PC-9 (cell line): ENCODE measurements at regions not wholly inside any gene's neighbourhood (a gene's known extent, or its start where the extent isn't known, plus 50 kb on each side); places are given as distances from the start of the nearest gene placed in this dataset.

ENCODE experiments used
- BruUV-seq: library from RNA; stranded (reverse); fragments of 400-500 nt; replicated peaks from 2 replicates; lab custom pipeline; 2021; lab: Mats Ljungman, UMichigan
- CTCF ChIA-PET: fragments of 300-600 bp; sonication (Branson Sonifier 250); formaldehyde crosslinking; loops from one replicate; lab custom pipeline; 2022; ENCODE audit warnings: antibody characterized with exemption; lab: Charles Lee
- POLR2A ChIA-PET: fragments of 300-600 bp; sonication (Branson Sonifier 250); formaldehyde crosslinking; loops from one replicate; lab custom pipeline; 2022; ENCODE audit warnings: antibody characterized with exemption; ENCODE audit not compliant: unreplicated experiment; lab: Charles Lee
- DNase-seq, 2 experiments: peaks; one replicate each; pipeline versions ENCODE4 v3.0.0 to v3.0.0-alpha.2; 2015 to 2022; ENCODE audit warnings: mixed read lengths in 1 of 2
- H2AFZ ChIP-seq: fragments of 200-600 bp; sonication (generic); 2 replicates; pipeline ENCODE4 v1.8.1; 2017; ENCODE audit warnings: antibody characterized with exemption
- H3F3A ChIP-seq: fragments of 200-600 bp; sonication (generic); 2 replicates; pipeline ENCODE4 v1.8.1; 2017; ENCODE audit warnings: antibody characterized with exemption, mild to moderate bottlenecking, low read depth; ENCODE audit not compliant: insufficient read depth
- H3K27ac ChIP-seq: fragments of 200-600 bp; sonication (generic); 2 replicates; pipeline ENCODE4 v1.6.1; 2016; ENCODE audit warnings: mixed run types
- H3K27me3 ChIP-seq: fragments of 200-600 bp; sonication (generic); 2 replicates; pipeline ENCODE4 v1.6.1; 2016; ENCODE audit warnings: low read depth, mixed run types; ENCODE audit not compliant: insufficient read depth
- H3K36me3 ChIP-seq: fragments of 200-600 bp; sonication (generic); 2 replicates; pipeline ENCODE4 v1.6.1; 2016; ENCODE audit warnings: low read depth, mixed run types
- H3K4me1 ChIP-seq: fragments of 200-600 bp; sonication (generic); replicated peaks from 2 replicates; pipeline ENCODE4 v1.6.1; 2016; ENCODE audit warnings: mixed run types; ENCODE audit not compliant: insufficient read depth
- H3K4me2 ChIP-seq: fragments of 200-600 bp; sonication (generic); 2 replicates; pipeline ENCODE4 v1.6.1; 2017; ENCODE audit warnings: mixed run types
- H3K4me3 ChIP-seq: fragments of 200-600 bp; sonication (generic); 2 replicates; pipeline ENCODE4 v1.6.1; 2016; ENCODE audit warnings: mixed run types
- H3K79me2 ChIP-seq: fragments of 200-600 bp; sonication (generic); 2 replicates; pipeline ENCODE4 v1.6.1; 2017; ENCODE audit warnings: low read depth, mixed run types
- H3K9me2 ChIP-seq: fragments of 200-600 bp; sonication (generic); 2 replicates; pipeline ENCODE4 v1.8.1; 2017; ENCODE audit warnings: mild to moderate bottlenecking; ENCODE audit not compliant: insufficient read depth
- H3K9me3 ChIP-seq: fragments of 200-600 bp; sonication (generic); 2 replicates; pipeline ENCODE4 v1.8.1; 2016; ENCODE audit warnings: low read depth; ENCODE audit not compliant: insufficient read depth
- H4K20me1 ChIP-seq: fragments of 200-600 bp; sonication (generic); 2 replicates; pipeline ENCODE4 v1.8.1; 2017; ENCODE audit not compliant: insufficient read depth
- CTCF ChIP-seq: fragments of 200-600 bp; sonication (generic); conservative IDR thresholded peaks from 2 replicates; pipeline ENCODE4 v1.6.1; 2017; ENCODE audit warnings: mixed run types, antibody characterized with exemption, mild to moderate bottlenecking, moderate library complexity
- EZH2 ChIP-seq: fragments of 200-600 bp; sonication (generic); IDR thresholded peaks from 2 replicates; pipeline ENCODE4 v1.8.0; 2017; ENCODE audit warnings: antibody characterized with exemption, low read depth
- intact Hi-C: fragments of 100-400 bp; cut with micrococcal nuclease; formaldehyde crosslinking; loops from one replicate; pipeline ENCODE4 v1.10.0; 2022; ENCODE audit not compliant: unreplicated experiment

GRCh38 chr21:27058673-27059605 is 92.1 kb upstream of the ADAMTS5 start:
- TF ChIP-seq EZH2 (no peak), CTCF (no peak)
- Histone ChIP-seq H3K79me2 (no peaks in the 10 kb centered on the region), H3K27me3 (no peaks in the 10 kb centered on the region), H3K36me3 (no peaks in the 10 kb centered on the region), H3K27ac (no peak overlapping the region), H3F3A (no peaks in the 10 kb centered on the region), H3K9me2 (no peaks in the 10 kb centered on the region), H2AFZ (no peak overlapping the region), H3K4me2 (no peak overlapping the region), H3K9me3 (no peaks in the 10 kb centered on the region), H4K20me1 (no peaks in the 10 kb centered on the region), H3K4me1 (no peaks in the 10 kb centered on the region), H3K4me3 (no peak overlapping the region)
- intact Hi-C loops: no loop called here
- CTCF ChIA-PET: no interaction called here
- POLR2A ChIA-PET: no interaction called here
- no peak for DNase-seq
- no TSS peak for BruUV-seq

GRCh38 chr21:27057997-27058396 is 91.1 kb upstream of the ADAMTS5 start:
- Histone ChIP-seq H3K4me2 (no peak overlapping the region), H3K79me2 (no peaks in the 10 kb centered on the region), H4K20me1 (no peaks in the 10 kb centered on the region), H3K27ac (no peak overlapping the region), H3K9me3 (no peaks in the 10 kb centered on the region), H3K4me3 (no peak overlapping the region), H3K4me1 (no peaks in the 10 kb centered on the region), H2AFZ (no peak overlapping the region), H3K27me3 (no peaks in the 10 kb centered on the region), H3K36me3 (no peaks in the 10 kb centered on the region), H3F3A (no peaks in the 10 kb centered on the region), H3K9me2 (no peaks in the 10 kb centered on the region)
- TF ChIP-seq EZH2: no peak
- no peak for TF ChIP-seq CTCF
- no TSS peak for BruUV-seq
- no peak for DNase-seq
- ChIA-PET CTCF (no interaction called here), POLR2A (no interaction called here)
- intact Hi-C loops: no loop called here

GRCh38 chr21:27047658-27048314 is 80.9 kb upstream of the ADAMTS5 start:
- Histone ChIP-seq H2AFZ (no peak overlapping the region), H3K27me3 (no peaks in the 10 kb centered on the region), H3K27ac (no peak overlapping the region), H3K9me2 (no peaks in the 10 kb centered on the region), H3K4me2 (no peak overlapping the region), H3K4me1 (no peaks in the 10 kb centered on the region), H3K79me2 (no peaks in the 10 kb centered on the region), H3F3A (no peaks in the 10 kb centered on the region), H4K20me1 (no peaks in the 10 kb centered on the region), H3K4me3 (no peak overlapping the region), H3K36me3 (no peaks in the 10 kb centered on the region), H3K9me3 (no peaks in the 10 kb centered on the region)
- BruUV-seq: no TSS peak
- CTCF ChIA-PET: no interaction called here
- DNase-seq: no peak
- intact Hi-C loops: no loop called here
- TF ChIP-seq EZH2 (no peak), CTCF (no peak)
- POLR2A ChIA-PET: no interaction called here
